Occipital lobe (tissue), 1 donor: ENCODE measurements at regions not wholly inside any gene's neighbourhood (a gene's known extent, or its start where the extent isn't known, plus 50 kb on each side); places are given as distances from the start of the nearest gene placed in this dataset.

Experiments
- DNase-seq: peaks from one replicate; lab custom pipeline; 2025; lab: John Stamatoyannopoulos, UW

DNA sequence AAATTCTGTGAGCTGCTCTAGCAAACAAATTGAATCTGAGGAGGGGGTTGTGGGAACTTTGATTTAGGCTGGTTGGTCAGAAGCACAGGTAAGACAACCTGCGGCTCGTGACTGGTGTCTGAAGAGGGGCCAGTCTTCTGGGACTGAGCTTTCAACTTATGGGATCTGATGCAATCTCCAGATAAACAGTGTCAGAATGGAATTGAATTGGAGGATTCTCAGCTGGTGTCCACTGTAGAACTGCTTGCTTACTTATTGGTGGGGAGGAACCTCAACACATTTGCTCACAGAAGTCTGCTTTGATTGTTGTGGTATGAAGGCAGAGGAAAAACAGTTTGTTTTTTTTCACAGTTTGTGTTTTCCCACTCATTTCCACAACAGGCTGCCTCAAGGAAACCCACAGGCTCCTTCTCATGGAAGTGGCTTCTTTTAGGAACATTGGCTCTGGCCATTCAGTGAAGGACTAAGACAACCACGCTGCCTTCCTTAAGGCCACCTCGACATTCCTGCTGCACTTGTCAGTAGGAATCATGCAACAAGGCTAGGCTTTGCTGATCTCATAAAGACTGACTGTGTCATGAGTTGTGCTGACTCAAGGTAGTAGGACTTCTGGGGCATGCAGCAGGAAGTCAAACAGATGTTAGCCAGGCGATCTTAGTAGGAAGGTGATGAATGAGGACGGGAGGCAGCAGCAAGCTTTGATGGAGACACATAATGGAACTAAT is 104.7 kb downstream of the TSN start:
- no peak for DNase-seq

DNA sequence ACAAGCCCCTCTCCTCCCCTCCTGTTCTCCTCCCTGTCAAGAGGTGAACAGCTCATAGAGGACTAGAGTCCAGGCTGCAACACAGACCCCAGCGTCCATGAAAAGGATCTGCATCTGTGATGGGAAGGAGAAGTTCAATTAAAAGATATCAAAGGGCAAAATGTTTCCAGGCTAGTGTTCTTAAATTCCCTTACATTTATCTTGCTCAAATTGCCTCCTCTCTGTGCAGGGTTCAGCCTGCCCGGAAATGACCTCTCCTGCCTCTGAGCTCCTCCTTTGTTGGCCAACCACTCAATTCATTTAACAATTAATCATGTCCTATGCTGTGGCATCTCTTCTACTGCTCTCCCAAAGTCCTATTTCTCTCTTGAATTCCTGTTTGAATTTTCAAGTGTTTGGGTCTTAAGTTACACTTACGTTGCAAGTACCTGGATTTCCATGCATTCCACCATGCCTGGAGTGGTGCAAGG is 105.3 kb downstream of the TSN start:
- no peak for DNase-seq

GRCh38 chr2:121862286-121862685 is 106.8 kb downstream of the TSN start:
- DNase-seq = no peak

DNA sequence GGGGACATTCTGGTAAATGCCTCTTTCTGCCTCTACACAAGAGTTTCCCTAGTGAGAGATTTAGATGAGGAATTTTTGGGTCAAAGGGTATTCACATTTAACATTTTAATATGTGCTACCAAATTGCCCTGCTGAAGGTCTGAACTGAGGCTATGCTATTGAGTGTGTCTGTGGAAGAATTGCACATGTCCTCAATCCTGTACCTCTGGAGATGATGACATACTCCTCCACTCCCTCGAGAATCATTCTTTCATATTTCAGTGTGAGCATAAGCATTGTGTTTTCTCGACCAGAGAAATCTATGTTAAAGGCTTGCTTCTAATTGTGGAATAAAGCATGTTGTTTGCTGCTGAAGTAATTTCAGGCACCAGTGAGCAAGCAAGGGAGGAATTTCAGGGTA is 110.5 kb downstream of the TSN start:
- no peak for DNase-seq

- no peak for DNase-seq
These were observed 111.3 kb downstream of the TSN start for GRCh38 chr2:121866789-121867188.

GRCh38 chr2:121868652-121869051 is 113.2 kb downstream of the TSN start:
- DNase-seq = no peak

DNA sequence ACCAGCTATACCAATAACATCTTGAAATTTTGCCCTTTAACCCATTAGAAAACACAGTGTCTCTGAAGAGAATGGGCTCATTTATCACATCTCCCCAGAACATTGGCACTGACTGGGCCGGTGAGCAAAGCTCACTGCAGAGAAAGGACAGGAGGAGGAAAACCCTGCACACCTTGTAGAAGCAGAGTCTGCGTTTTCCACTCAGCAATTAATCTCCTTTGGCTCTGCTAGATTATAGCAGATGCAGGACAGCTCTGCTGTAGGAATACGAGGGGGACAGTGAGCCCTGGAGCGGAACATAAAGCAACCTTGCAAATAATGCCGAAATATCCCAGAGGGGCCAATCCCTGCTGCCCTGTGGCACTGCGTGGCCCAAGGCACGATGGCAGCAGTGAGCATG is 113.9 kb downstream of the TSN start:
- no peak for DNase-seq

GRCh38 chr2:121869873-121870272 is 114.4 kb downstream of the TSN start:
- no peak for DNase-seq

GRCh38 chr2:121872651-121873050 is 117.2 kb downstream of the TSN start:
- DNase-seq = no peak

DNA sequence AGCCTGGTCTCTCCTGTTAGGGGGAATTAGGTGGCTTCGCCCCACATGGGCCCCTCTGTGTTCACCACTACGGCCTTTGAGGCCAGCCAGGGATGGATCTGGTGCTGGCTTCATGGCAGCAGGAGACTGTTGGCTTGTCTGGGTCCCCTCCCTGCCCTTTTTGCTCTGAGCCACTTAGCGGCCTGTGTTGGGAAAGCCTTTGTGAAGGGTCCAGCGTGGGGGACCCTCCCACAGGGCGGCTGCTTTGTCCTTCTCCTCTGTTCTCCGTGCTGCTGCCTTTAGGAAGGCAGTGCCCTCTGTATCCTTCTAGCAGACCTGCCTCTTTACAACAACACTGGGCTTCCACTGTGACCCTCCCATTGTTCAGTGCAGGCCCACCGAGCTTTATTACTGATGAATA is 118.4 kb downstream of the TSN start:
- DNase-seq = no peak

- DNase-seq = no peak
These were observed 120.2 kb downstream of the TSN start for GRCh38 chr2:121875585-121876185.

DNA sequence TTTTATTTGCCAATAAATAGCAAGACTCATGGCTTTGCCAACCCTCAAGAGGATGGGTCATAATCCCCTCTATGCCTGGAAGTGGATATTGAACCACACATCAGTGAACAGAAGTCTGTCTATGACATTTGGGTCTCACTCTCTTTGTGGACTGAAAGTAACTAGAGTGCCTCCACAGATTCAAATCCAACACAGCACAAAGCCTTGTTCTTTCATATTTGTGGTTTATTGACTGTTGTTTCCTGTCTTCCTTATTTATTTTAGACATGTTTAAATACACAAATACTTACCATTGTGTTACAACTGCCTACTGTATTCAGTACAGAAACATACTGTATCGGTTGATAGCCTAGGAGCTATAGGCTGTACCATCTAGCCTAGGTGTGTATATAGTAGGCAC is 121.9 kb downstream of the TSN start:
- no peak for DNase-seq

GRCh38 chr2:121880283-121880682 is 124.8 kb downstream of the TSN start:
- DNase-seq = no peak

GRCh38 chr2:121881038-121881437 is 125.6 kb downstream of the TSN start:
- no peak for DNase-seq

DNA sequence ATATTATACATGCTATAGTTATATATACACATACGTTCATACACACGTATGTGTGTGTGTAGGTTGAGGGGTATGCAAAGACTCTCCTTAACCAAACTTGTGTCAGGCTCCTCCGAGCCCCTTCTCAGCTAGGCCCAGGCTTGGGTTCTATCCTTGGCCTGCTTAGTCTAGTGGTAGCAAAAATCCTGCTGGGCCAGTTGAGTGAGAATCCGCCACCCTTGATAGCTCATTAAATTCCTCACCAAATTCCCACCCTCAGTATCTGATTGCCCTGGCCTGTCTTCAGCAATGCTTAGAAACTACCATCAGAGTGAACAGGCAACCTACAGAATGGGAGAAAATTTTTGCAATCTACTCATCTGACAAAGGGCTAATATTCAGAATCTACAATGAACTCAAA is 126.5 kb downstream of the TSN start:
- no peak for DNase-seq

DNA sequence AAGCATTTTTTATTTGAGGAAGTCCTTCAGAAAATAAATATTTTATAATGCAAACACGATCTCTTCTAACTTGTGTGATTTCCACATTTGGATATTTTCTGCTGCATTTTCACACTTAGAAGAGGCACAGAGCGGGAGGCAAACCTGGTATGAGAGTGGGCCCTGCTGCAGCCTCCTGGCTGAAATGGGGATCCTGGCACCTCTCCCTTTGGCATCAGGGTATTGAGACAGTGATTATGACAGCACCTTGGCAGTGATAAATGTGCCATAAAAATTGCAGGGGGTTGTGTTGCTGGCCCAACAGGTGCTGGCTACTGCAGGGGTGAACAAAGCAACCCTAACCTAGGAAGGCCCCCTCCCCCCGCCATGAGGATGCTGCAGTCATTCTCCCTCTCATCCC is 128.6 kb downstream of the TSN start:
- no peak for DNase-seq

GRCh38 chr2:121884511-121884921 is 129.1 kb downstream of the TSN start:
- no peak for DNase-seq

DNA sequence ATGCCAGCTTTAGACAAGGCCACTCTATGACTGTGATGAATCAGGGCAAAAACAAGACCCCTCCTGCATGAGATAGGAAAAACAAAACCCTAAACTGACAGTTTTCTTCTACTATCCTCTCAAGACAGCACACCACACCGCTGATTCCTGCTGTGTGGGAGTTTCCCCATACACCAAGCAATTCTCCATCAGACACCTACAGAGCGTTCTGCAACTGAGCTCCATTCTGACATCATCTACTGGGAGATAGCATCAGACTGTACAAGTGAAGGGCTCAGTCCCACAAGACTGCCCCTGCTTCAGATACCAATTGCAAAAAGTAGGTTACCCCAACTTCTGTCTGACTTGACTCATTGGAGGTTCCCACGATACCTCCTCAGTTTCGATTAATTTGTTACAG is 130.6 kb downstream of the TSN start:
- DNase-seq = no peak

- no peak for DNase-seq
These were observed 132.2 kb downstream of the TSN start for GRCh38 chr2:121887513-121888188.

GRCh38 chr2:121888189-121888557 is 132.7 kb downstream of the TSN start:
- no peak for DNase-seq

DNA sequence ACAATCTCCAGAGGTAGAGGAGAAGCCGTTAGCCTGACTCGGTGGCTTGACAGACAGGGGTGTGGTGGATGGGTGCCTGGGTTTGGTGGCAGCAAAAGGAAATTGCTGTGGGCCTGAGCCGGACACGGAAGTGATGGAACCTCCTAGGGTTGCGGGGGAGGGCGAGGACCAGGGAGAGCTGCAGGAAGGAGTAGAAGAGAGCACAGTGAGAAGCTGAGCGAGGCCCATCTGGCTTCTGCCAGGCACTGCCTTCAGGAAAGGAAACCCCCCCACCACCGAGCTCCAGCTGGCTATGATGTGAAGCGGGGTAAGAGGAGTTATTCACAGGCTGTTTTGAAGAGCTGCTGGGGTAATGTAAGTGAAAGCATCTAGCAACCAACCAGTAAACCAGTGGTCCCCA is 134.6 kb downstream of the TSN start:
- DNase-seq = no peak

- no peak for DNase-seq
These were observed 140.5 kb downstream of the TSN start for GRCh38 chr2:121895723-121896571.
